LoVo (cell line): ENCODE measurements at regions not wholly inside any gene's neighbourhood (a gene's known extent, or its start where the extent isn't known, plus 50 kb on each side); places are given as distances from the start of the nearest gene placed in this dataset.
"Not testable (repeated sequence)": the region's sequence is repeated elsewhere in the genome, so short reads cannot be mapped to it uniquely, and the experiment has no call there.

Experiments used
- DNase-seq: peaks from one replicate; pipeline ENCODE4 v3.0.0-alpha.2; 2016; ENCODE audit warnings: low spot score

GRCh38 chr2:21970971-21971370 lies 847.2 kb downstream of the TDRD15 start:
- DNase-seq, result no peak

- DNase-seq, result no peak
These were observed 848.8 kb downstream of the TDRD15 start for GRCh38 chr2:21972586-21972985.

- no peak for DNase-seq
These were observed 857.4 kb downstream of the TDRD15 start for GRCh38 chr2:21981127-21981526.

GRCh38 chr2:21993002-21993401 lies 869.2 kb downstream of the TDRD15 start:
- DNase-seq, result no peak

- DNase-seq, result no peak
These were observed 872.6 kb downstream of the TDRD15 start for GRCh38 chr2:21996339-21996738.

- DNase-seq, result no peak
These were observed 875.8 kb downstream of the TDRD15 start for GRCh38 chr2:21999522-21999921.

GRCh38 chr2:22002066-22002465 lies 878.3 kb downstream of the TDRD15 start:
- DNase-seq, result no peak

GRCh38 chr2:22003270-22003669 lies 879.5 kb downstream of the TDRD15 start:
- no peak for DNase-seq

- no peak for DNase-seq
These were observed 887.3 kb downstream of the TDRD15 start for GRCh38 chr2:22011048-22011447.

- no peak for DNase-seq
These were observed 896.4 kb downstream of the TDRD15 start for GRCh38 chr2:22020091-22020742.

GRCh38 chr2:22027345-22028005 lies 903.7 kb downstream of the TDRD15 start:
- no peak for DNase-seq

- no peak for DNase-seq
These were observed 911.6 kb downstream of the TDRD15 start for GRCh38 chr2:22035361-22035830.

- no peak for DNase-seq
These were observed 913.5 kb downstream of the TDRD15 start for GRCh38 chr2:22037274-22037673.

- DNase-seq, result no peak
These were observed 920.0 kb downstream of the TDRD15 start for GRCh38 chr2:22043784-22044183.

GRCh38 chr2:22055784-22056620 lies 932.2 kb downstream of the TDRD15 start:
- DNase-seq, result no peak

- no peak for DNase-seq
These were observed 932.9 kb downstream of the TDRD15 start for GRCh38 chr2:22056621-22057132.

- no peak for DNase-seq
These were observed 938.9 kb downstream of the TDRD15 start for GRCh38 chr2:22062679-22063078.

GRCh38 chr2:22076454-22076853 lies 952.7 kb downstream of the TDRD15 start:
- DNase-seq, result no peak

- DNase-seq, result no peak
These were observed 954.9 kb downstream of the TDRD15 start for GRCh38 chr2:22078701-22079100.

- no peak for DNase-seq
These were observed 955.8 kb downstream of the TDRD15 start for GRCh38 chr2:22079583-22079982.

- DNase-seq, result no peak
These were observed 963.0 kb downstream of the TDRD15 start for GRCh38 chr2:22086726-22087125.

- DNase-seq, result not testable (repeated sequence)
These were observed 979.8 kb downstream of the TDRD15 start for GRCh38 chr2:22103617-22104016.

GRCh38 chr2:22110244-22110651 lies 986.5 kb downstream of the TDRD15 start:
- DNase-seq, result no peak
